ENCODE measurements at regions not wholly inside any gene's neighbourhood (a gene's known extent, or its start where the extent isn't known, plus 50 kb on each side); places are given as distances from the start of the nearest gene placed in this dataset.

DNA sequence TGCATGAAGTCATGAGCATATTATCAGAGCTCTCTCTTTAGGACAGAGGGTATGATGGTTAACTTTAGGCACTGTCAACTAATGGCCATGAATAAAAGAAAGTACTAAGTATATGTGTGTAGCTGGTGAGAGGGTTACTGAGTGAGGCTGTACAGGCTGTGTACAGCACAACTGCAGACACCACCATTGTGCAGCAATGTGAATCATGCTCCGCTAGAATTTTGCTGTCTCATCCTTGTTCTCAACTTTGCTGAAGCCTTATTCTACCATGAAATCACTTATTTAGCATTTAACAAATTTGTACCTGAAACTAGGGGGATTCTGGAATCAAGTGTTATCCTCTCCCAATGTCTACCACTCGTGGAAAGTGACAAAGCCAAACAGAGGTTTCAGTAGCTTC lies 414.9 kb downstream of the PLCL1 start:
- no peak for DNase-seq
- Mint-ChIP-seq H3K36me3 (no peaks in the 10 kb centered on the region), H3K4me1 (no peaks in the 10 kb centered on the region), H3K9me3 (no peaks in the 10 kb centered on the region), H3K27me3 (peaks cover 4% of the 10 kb centered on the region), H3K4me3 (no peak overlapping the region), H3K27ac (no peak overlapping the region)

DNA sequence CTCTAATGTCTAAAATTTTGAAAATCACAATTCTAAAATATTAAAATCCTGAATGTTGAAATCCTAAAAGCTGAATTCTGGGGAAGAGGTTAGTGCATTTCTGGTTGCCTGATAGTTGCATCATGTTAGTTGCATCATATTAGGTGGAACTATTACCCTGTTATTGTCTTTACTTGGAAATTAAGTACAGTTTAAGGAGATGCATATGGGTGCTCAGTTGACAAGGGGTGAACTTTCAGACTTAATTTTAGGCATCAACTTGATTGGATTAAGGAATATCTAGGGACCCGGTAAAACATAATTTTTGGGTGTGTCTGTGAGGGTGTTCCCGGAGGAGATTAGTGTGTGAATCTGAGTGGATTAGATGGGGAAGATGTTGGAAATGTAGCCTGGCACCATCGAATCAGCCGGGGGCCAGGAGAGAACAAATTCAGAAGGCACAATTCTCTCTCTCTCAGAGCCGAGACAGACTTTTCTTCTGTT lies 409.8 kb downstream of the PLCL1 start:
- H3K9me3 Mint-ChIP-seq, result no peaks in the 10 kb centered on the region
- no peaks in the 10 kb centered on the region for H3K36me3 Mint-ChIP-seq
- H3K4me3 Mint-ChIP-seq, result no peak overlapping the region
- no peak overlapping the region for H3K27ac Mint-ChIP-seq
- no peak for DNase-seq
- H3K27me3 Mint-ChIP-seq, result peaks cover 4% of the 10 kb centered on the region
- no peaks in the 10 kb centered on the region for H3K4me1 Mint-ChIP-seq

DNA sequence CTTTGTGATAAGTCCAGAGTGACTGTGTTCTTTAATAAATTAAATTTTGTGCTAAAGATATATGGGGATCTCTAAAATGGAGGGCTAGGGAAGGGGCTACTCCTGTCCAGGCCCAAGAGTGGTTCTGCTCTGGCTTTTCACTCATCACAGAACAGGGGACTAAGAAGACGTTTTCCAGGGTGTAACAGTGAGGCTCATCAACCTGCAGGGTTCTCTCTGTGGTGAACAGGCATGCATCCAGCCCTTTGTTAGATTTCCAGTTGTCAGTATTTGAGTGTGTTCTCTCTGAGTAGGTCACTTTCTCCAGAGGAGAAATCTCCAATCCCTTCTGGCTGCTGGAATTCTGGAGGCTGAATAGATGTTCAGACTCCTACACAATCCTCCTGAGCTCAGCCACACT lies 408.9 kb downstream of the PLCL1 start:
- no peaks in the 10 kb centered on the region for H3K4me1 Mint-ChIP-seq
- no peaks in the 10 kb centered on the region for H3K9me3 Mint-ChIP-seq
- peaks cover 4% of the 10 kb centered on the region for H3K27me3 Mint-ChIP-seq
- no peaks in the 10 kb centered on the region for H3K36me3 Mint-ChIP-seq
- H3K27ac Mint-ChIP-seq, result no peak overlapping the region
- DNase-seq, result no peak
- no peak overlapping the region for H3K4me3 Mint-ChIP-seq

DNA sequence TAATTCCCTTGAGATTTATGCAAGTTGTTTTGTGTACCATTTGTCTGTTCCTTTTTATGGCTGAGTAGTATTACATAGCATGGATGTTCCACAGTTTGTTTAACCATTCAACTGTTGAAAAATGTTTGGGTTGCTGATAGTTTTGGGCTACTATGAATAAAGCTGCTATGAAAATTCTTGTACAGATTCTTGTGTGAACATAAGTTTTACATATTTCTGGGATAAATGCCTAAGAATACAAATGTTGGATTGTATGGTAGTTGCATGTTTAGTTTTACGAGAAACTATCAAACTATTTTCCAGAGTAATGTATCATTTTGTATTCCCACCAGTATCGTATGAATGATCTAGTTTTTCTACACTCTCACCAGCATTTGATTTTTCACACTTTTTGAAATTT lies 407.3 kb downstream of the PLCL1 start:
- H3K36me3 Mint-ChIP-seq, result no peaks in the 10 kb centered on the region
- no peak overlapping the region for H3K27ac Mint-ChIP-seq
- no peak overlapping the region for H3K4me3 Mint-ChIP-seq
- H3K9me3 Mint-ChIP-seq, result no peaks in the 10 kb centered on the region
- no peak for DNase-seq
- peaks cover 5% of the 10 kb centered on the region for H3K27me3 Mint-ChIP-seq
- no peaks in the 10 kb centered on the region for H3K4me1 Mint-ChIP-seq

DNA sequence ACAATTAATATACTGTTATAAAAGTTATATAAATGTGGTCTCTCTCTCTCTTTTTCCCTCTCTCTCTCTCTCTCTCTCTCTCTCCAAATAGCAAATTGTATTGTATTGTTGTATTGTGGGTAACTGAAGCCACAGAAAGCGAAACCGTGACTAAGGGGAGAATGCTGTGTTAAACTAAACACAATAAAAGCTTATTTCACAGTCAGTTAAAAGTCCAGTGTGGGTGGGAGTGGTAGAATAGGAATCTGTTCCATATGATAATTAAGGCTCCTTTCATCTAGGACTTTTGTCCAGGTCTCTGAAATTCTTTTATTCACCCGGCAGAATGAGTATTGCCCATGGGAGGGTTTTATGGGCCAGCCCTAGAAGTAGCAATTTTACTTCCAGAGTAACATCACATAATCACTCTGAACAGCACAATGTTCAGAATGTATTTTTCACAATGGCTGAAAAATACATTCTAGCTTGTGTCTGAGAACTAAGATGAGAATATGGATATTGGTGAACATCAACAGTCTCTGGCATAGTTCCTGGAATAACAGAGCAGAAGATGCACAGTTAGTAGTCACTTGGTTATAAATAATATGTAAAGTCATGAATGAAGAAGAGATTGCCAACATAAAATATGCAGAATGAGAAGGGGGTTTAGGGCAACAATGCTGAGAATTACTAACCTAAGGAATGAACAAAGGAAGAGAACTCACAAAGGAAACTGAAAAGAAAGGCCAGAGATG lies 399.1 kb downstream of the PLCL1 start:
- Mint-ChIP-seq H3K27ac (no peak overlapping the region), H3K27me3 (peaks cover 5% of the 10 kb centered on the region), H3K36me3 (no peaks in the 10 kb centered on the region), H3K4me3 (no peak overlapping the region), H3K4me1 (no peaks in the 10 kb centered on the region), H3K9me3 (no peaks in the 10 kb centered on the region)
- DNase-seq, result no peak
